Endothelial cell (in vitro differentiated cells): ENCODE measurements at regions not wholly inside any gene's neighbourhood (a gene's known extent, or its start where the extent isn't known, plus 50 kb on each side); places are given as distances from the start of the nearest gene placed in this dataset.

Experiments used
- DNase-seq: peaks from one replicate; pipeline ENCODE4 v3.0.0; 2021; ENCODE audit warnings: low spot score
- H3K27ac Mint-ChIP-seq: one replicate; pipeline ENCODE4 v1.8.0; 2021; ENCODE audit warnings: mixed read lengths, inconsistent platforms; ENCODE audit not compliant: unreplicated experiment
- H3K27me3 Mint-ChIP-seq: one replicate; pipeline ENCODE4 v1.8.0; 2021; ENCODE audit warnings: mild to moderate bottlenecking, moderate library complexity, mixed read lengths, inconsistent platforms; ENCODE audit not compliant: unreplicated experiment
- H3K36me3 Mint-ChIP-seq: one replicate; pipeline ENCODE4 v1.8.0; 2021; ENCODE audit warnings: mild to moderate bottlenecking, low read depth, mixed read lengths, inconsistent platforms; ENCODE audit not compliant: unreplicated experiment
- H3K4me1 Mint-ChIP-seq: one replicate; pipeline ENCODE4 v1.8.0; 2021; ENCODE audit warnings: mild to moderate bottlenecking, mixed read lengths, inconsistent platforms; ENCODE audit not compliant: unreplicated experiment
- H3K4me3 Mint-ChIP-seq: one replicate; pipeline ENCODE4 v1.8.0; 2021; ENCODE audit warnings: mild to moderate bottlenecking, mixed read lengths, inconsistent platforms; ENCODE audit not compliant: unreplicated experiment
- H3K9me3 Mint-ChIP-seq: one replicate; pipeline ENCODE4 v1.8.0; 2021; ENCODE audit warnings: mixed read lengths, inconsistent platforms; ENCODE audit not compliant: unreplicated experiment
- TF ChIP-seq, protein P1 (sequence below): fragments of 200-600 bp; sonication (generic); IDR thresholded peaks from one replicate; pipeline ENCODE4 v1.5.0; 2021; ENCODE audit warnings: antibody characterized with exemption; ENCODE audit not compliant: unreplicated experiment

DNA sequence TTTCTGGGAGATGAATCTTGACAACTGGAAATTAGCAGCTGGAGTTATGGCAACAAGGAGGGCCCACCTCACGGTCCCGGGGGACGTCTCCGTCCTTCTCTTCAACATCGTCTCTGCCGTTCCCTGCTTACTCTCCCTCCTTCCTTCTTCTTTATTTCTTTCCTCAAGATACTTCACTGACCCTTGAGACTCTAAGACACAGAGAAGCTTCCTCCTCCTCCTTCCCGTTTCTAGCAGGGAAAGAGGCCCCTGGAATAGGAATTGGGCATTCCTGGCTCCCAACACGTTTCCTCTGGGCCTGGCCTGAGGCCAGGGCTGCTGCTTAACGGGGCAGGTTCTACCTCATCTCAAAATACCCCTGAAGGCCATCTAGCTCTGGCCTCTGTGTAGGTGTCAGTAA lies 189.9 kb upstream of the GMDS start:
- no peaks in the 10 kb centered on the region for H3K27me3 Mint-ChIP-seq
- H3K9me3 Mint-ChIP-seq: no peaks in the 10 kb centered on the region
- H3K4me1 Mint-ChIP-seq: peaks cover 2% of the 10 kb centered on the region
- H3K4me3 Mint-ChIP-seq: no peak overlapping the region
- H3K36me3 Mint-ChIP-seq: no peaks in the 10 kb centered on the region
- no peak overlapping the region for H3K27ac Mint-ChIP-seq
- TF ChIP-seq, protein P1, sequence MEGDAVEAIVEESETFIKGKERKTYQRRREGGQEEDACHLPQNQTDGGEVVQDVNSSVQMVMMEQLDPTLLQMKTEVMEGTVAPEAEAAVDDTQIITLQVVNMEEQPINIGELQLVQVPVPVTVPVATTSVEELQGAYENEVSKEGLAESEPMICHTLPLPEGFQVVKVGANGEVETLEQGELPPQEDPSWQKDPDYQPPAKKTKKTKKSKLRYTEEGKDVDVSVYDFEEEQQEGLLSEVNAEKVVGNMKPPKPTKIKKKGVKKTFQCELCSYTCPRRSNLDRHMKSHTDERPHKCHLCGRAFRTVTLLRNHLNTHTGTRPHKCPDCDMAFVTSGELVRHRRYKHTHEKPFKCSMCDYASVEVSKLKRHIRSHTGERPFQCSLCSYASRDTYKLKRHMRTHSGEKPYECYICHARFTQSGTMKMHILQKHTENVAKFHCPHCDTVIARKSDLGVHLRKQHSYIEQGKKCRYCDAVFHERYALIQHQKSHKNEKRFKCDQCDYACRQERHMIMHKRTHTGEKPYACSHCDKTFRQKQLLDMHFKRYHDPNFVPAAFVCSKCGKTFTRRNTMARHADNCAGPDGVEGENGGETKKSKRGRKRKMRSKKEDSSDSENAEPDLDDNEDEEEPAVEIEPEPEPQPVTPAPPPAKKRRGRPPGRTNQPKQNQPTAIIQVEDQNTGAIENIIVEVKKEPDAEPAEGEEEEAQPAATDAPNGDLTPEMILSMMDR: no peak
- no peak for DNase-seq

DNA sequence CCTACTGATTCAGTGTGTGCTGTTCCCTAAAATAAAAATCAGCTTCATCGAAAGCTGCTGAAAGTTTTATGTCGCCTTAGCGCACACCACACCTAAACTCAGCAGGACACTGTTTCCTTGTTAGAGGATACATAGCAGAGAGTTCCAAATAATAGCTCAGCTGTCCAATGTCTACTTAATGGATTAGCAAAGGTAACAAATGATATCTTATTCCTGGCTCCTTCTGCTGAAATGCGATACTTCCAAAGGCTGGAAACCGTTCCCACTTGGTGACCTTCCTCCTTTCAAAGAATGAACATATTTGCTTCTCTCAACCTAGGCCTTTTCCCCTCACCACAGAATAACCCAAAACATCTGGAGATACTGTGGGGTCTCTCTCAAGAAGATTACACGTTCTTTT lies 189.5 kb upstream of the GMDS start:
- no peaks in the 10 kb centered on the region for H3K27me3 Mint-ChIP-seq
- H3K9me3 Mint-ChIP-seq: no peaks in the 10 kb centered on the region
- no peak overlapping the region for H3K4me3 Mint-ChIP-seq
- TF ChIP-seq, protein P1: no peak
- peaks cover 3% of the 10 kb centered on the region for H3K4me1 Mint-ChIP-seq
- DNase-seq: no peak
- H3K27ac Mint-ChIP-seq: no peak overlapping the region
- H3K36me3 Mint-ChIP-seq: no peaks in the 10 kb centered on the region

DNA sequence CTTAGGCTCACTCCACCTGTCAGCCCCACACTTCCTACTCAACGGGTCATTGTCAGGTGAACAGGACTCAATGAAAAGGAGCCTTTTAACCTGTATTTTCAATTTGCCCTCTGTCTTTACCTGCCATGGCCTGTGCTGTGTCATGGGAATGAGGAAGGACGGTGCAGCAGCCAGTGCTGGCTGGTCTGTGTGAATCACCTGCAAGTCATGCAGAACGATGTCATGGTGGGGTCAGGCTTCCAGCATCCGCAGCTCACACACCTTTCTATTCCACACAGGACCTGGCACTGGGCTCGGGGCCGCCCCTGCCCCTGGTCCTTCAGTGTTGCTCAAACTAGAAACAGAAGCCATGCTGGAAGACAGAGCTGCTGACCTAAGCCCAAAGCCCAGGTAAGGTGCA lies 188.7 kb upstream of the GMDS start:
- no peak for DNase-seq
- Mint-ChIP-seq H3K27me3 (no peaks in the 10 kb centered on the region), H3K36me3 (no peaks in the 10 kb centered on the region), H3K9me3 (no peaks in the 10 kb centered on the region), H3K4me3 (no peak overlapping the region), H3K4me1 (peaks cover 3% of the 10 kb centered on the region), H3K27ac (no peak overlapping the region)
- TF ChIP-seq, protein P1: no peak

DNA sequence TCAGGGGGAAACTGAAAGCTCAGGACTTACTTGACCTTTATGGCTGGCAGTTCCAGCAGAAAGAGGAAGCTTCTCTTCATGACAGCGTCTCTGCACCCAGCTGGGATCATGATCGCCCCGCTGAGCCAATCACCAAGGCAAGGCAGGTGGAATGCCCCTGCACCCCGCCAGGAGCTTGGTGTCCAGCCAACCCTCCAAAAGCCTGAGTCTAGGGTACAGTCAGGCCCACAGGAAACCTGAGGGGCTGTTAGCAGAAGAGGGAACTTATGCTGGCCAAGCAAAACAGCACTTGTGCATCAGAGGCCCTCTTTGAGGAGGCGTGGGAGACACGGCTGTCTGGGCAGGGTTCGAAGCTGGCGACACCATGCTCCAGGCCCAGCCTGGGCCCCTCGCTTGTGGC lies 188.3 kb upstream of the GMDS start:
- TF ChIP-seq, protein P1: no peak
- Mint-ChIP-seq H3K4me1 (peaks cover 3% of the 10 kb centered on the region), H3K27ac (no peak overlapping the region)

DNA sequence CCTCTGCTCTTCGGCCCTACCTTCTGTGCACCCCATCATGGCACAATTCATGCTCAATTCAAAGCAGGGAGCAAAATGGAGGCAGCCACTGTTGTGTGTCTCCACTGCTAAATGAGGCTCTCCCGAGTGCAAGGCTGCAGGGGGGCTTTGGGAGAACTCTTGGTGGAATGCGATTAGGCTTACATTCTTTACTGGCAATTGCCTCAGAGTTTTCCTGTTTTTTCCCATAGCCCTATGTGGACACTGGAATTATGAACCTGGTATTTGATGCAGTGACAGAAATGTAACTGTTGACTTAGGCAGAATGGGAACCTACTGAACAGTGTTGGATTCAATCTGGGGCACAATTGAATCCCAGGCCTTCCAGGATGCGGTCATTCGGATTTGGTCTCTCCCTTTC lies 187.9 kb upstream of the GMDS start:
- H3K36me3 Mint-ChIP-seq: no peaks in the 10 kb centered on the region
- H3K27ac Mint-ChIP-seq: no peak overlapping the region
- no peak overlapping the region for H3K4me3 Mint-ChIP-seq
- DNase-seq: no peak
- TF ChIP-seq, protein P1: no peak
- peaks cover 3% of the 10 kb centered on the region for H3K4me1 Mint-ChIP-seq
- no peaks in the 10 kb centered on the region for H3K27me3 Mint-ChIP-seq
- no peaks in the 10 kb centered on the region for H3K9me3 Mint-ChIP-seq

More for the DNA sequence above, 188.3 kb upstream of the GMDS start:
- no peaks in the 10 kb centered on the region for H3K27me3 Mint-ChIP-seq
- no peak for DNase-seq
- no peaks in the 10 kb centered on the region for H3K36me3 Mint-ChIP-seq
- H3K4me3 Mint-ChIP-seq: no peak overlapping the region
- H3K9me3 Mint-ChIP-seq: no peaks in the 10 kb centered on the region
